Neural progenitor cell (in vitro differentiated cells): ENCODE measurements at regions not wholly inside any gene's neighbourhood (a gene's known extent, or its start where the extent isn't known, plus 50 kb on each side); places are given as distances from the start of the nearest gene placed in this dataset.

Source experiments
- CTCF ChIP-seq: fragments of 200-600 bp; sonication (generic); IDR thresholded peaks from 2 replicates; pipeline ENCODE4 v1.5.1; 2017; ENCODE audit warnings: antibody characterized with exemption, mild to moderate bottlenecking
- EZH2 ChIP-seq: fragments of 200-600 bp; sonication (generic); IDR thresholded peaks from 2 replicates; pipeline ENCODE4 v1.6.1; 2017; ENCODE audit warnings: antibody characterized with exemption, mild to moderate bottlenecking, moderate library complexity
- EZH2phosphoT487 ChIP-seq: fragments of 200-600 bp; sonication (generic); IDR thresholded peaks from 2 replicates; pipeline ENCODE4 v1.6.1; 2017; ENCODE audit warnings: antibody characterized with exemption

GRCh38 chrX:110426155-110426504 is 67.5 kb downstream of the RTL9 start:
- TF ChIP-seq EZH2phosphoT487, result no peak
- no peak for TF ChIP-seq CTCF
- no peak for TF ChIP-seq EZH2
